Cardiac muscle cell (in vitro differentiated cells and primary cell): ENCODE measurements at regions not wholly inside any gene's neighbourhood (a gene's known extent, or its start where the extent isn't known, plus 50 kb on each side); places are given as distances from the start of the nearest gene placed in this dataset.
"Not testable (repeated sequence)": the region's sequence is repeated elsewhere in the genome, so short reads cannot be mapped to it uniquely, and the experiment has no call there.

Experiments used
- DNase-seq, 2 donors: peaks; one replicate each; pipeline versions ENCODE4 v3.0.0 to v3.0.0-alpha.2; 2010 to 2017; ENCODE audit warnings: low read depth in 1 of 2, low spot score in 1 of 2
- H3K27ac ChIP-seq: fragments of 200-600 bp; sonication (generic); 2 replicates; pipeline ENCODE4 v1.5.1; 2016
- H3K27me3 ChIP-seq: fragments of 200-600 bp; sonication (generic); 2 replicates; pipeline ENCODE4 v1.6.0; 2016; ENCODE audit warnings: control low read depth
- H3K36me3 ChIP-seq: fragments of 200-600 bp; sonication (generic); 2 replicates; pipeline ENCODE4 v1.5.1; 2016; ENCODE audit warnings: control low read depth
- H3K4me1 ChIP-seq: fragments of 200-600 bp; sonication (generic); 2 replicates; pipeline ENCODE4 v1.8.1; 2017; ENCODE audit warnings: low read depth, mild to moderate bottlenecking, mixed run types
- H3K4me3 ChIP-seq: fragments of 200-600 bp; sonication (generic); 2 replicates; pipeline ENCODE4 v1.5.1; 2016; ENCODE audit warnings: mild to moderate bottlenecking
- H3K9me3 ChIP-seq: fragments of 200-600 bp; sonication (generic); 2 replicates; pipeline ENCODE4 v1.5.1; 2017; ENCODE audit warnings: low read depth, mild to moderate bottlenecking, control low read depth
- TF ChIP-seq, protein P1 (sequence below): IDR thresholded peaks from 2 replicates; pipeline ENCODE4 v1.5.1; 2012; ENCODE audit warnings: low read depth, mild to moderate bottlenecking, low read length

GRCh38 chr12:97647142-97647541 lies 184.5 kb downstream of the RMST start:
- no peak for DNase-seq
- H3K4me1 ChIP-seq: peaks cover 15% of the 10 kb centered on the region
- H3K27me3 ChIP-seq: no peaks in the 10 kb centered on the region
- H3K9me3 ChIP-seq: no peaks in the 10 kb centered on the region
- no peak overlapping the region for H3K4me3 ChIP-seq
- TF ChIP-seq, protein P1, sequence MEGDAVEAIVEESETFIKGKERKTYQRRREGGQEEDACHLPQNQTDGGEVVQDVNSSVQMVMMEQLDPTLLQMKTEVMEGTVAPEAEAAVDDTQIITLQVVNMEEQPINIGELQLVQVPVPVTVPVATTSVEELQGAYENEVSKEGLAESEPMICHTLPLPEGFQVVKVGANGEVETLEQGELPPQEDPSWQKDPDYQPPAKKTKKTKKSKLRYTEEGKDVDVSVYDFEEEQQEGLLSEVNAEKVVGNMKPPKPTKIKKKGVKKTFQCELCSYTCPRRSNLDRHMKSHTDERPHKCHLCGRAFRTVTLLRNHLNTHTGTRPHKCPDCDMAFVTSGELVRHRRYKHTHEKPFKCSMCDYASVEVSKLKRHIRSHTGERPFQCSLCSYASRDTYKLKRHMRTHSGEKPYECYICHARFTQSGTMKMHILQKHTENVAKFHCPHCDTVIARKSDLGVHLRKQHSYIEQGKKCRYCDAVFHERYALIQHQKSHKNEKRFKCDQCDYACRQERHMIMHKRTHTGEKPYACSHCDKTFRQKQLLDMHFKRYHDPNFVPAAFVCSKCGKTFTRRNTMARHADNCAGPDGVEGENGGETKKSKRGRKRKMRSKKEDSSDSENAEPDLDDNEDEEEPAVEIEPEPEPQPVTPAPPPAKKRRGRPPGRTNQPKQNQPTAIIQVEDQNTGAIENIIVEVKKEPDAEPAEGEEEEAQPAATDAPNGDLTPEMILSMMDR: no peak
- H3K36me3 ChIP-seq: no peaks in the 10 kb centered on the region
- no peak overlapping the region for H3K27ac ChIP-seq

GRCh38 chr12:97650242-97650641 lies 187.6 kb downstream of the RMST start:
- no peak overlapping the region for H3K4me3 ChIP-seq
- no peaks in the 10 kb centered on the region for H3K9me3 ChIP-seq
- no peaks in the 10 kb centered on the region for H3K27me3 ChIP-seq
- TF ChIP-seq, protein P1: no peak
- H3K36me3 ChIP-seq: no peaks in the 10 kb centered on the region
- H3K27ac ChIP-seq: no peak overlapping the region
- DNase-seq: no peak
- no peaks in the 10 kb centered on the region for H3K4me1 ChIP-seq

DNA sequence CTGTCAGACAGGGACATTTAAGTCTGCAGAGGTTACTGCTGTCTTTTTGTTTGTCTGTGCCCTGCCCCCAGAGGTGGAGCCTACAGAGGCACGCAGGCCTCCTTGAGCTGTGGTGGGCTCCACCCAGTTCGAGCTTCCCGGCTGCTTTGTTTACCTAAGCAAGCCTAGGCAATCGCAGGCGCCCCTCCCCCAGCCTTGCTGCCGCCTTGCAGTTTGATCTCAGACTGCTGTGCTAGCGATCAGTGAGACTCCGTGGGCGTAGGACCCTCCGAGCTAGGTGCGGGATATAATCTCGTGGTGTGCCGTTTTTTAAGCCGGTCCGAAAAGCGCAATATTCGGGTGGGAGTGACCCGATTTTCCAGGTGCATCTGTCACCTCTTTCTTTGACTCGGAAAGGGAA lies 193.9 kb downstream of the RMST start:
- not testable (repeated sequence) for H3K9me3 ChIP-seq, H3K36me3 ChIP-seq, H3K4me3 ChIP-seq, H3K27me3 ChIP-seq, H3K4me1 ChIP-seq, H3K27ac ChIP-seq, DNase-seq

- TF ChIP-seq, protein P1: no peak
- Histone ChIP-seq H3K9me3 (no peaks in the 10 kb centered on the region), H3K4me1 (no peaks in the 10 kb centered on the region), H3K4me3 (no peak overlapping the region), H3K27me3 (no peaks in the 10 kb centered on the region), H3K36me3 (no peaks in the 10 kb centered on the region), H3K27ac (no peak overlapping the region)
- DNase-seq: no peak
These were observed 196.7 kb downstream of the RMST start for GRCh38 chr12:97659117-97659880.

DNA sequence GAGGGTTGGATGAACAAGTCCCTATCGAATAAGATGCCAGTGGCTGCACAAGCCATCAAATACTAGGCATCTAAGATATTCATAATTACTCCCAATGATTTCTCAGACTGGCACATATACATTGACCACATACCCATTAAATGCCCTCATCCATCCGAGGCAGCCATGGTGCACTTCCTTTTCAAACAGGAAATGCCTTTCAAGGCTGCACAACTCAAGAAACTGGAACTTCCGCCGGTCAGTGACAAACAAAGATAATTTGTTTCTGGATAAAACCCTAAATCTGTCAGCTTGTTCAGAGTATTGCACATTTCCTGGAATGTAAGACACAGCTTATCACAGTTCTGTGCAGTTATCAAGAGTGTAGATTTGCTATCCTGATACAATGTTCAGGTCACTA lies 203.7 kb downstream of the RMST start:
- no peak overlapping the region for H3K27ac ChIP-seq
- TF ChIP-seq, protein P1: no peak
- no peak overlapping the region for H3K4me3 ChIP-seq
- no peaks in the 10 kb centered on the region for H3K36me3 ChIP-seq
- no peaks in the 10 kb centered on the region for H3K9me3 ChIP-seq
- H3K27me3 ChIP-seq: no peaks in the 10 kb centered on the region
- no peak for DNase-seq
- no peaks in the 10 kb centered on the region for H3K4me1 ChIP-seq

DNA sequence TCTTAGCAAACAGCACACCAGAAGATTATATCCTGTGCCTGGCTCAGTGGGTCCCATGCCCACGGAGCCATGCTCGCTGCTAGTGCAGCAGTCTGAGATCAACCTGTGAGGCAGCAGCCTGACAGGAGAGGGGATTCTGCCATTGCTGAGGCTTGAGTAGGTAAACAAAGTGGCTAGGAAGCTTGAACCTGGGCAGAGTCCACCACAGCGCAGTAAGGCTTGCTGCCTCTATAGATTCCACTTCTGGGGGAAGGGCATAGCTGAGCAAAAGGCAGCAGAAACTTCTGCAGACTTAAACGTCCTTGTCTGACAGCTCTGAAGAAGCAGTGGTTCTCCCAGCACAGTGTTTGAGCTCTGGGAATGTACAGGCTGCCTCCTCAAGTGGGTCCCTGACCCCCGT lies 210.3 kb downstream of the RMST start:
- H3K4me1 ChIP-seq: no peaks in the 10 kb centered on the region
- H3K4me3 ChIP-seq: no peak overlapping the region
- no peaks in the 10 kb centered on the region for H3K27me3 ChIP-seq
- no peaks in the 10 kb centered on the region for H3K9me3 ChIP-seq
- TF ChIP-seq, protein P1: no peak
- no peak overlapping the region for H3K27ac ChIP-seq
- DNase-seq: no peak
- no peaks in the 10 kb centered on the region for H3K36me3 ChIP-seq
